ENCODE measurements at regions not wholly inside any gene's neighbourhood (a gene's known extent, or its start where the extent isn't known, plus 50 kb on each side); places are given as distances from the start of the nearest gene placed in this dataset.

- no peaks in the 10 kb centered on the region for H3K9me3 ChIP-seq (ENCODE audit: low read length)
- DNase-seq (peak; percentile 55), ATAC-seq (peak; percentile 41)
- intact Hi-C loops (cut with micrococcal nuclease), result no loop called here
- H3K4me3 ChIP-seq (ENCODE audit: low read length), result no peak overlapping the region
- no peaks in the 10 kb centered on the region for H3K9me2 ChIP-seq (replicated peaks; ENCODE audit: low read length)
- peaks cover 28% of the 10 kb centered on the region for H3K4me1 ChIP-seq (ENCODE audit: insufficient read depth, low read length)
- H3K9ac ChIP-seq (ENCODE audit: low read length), result no peak overlapping the region
- no TSS peak for BruUV-seq (replicated peaks)
- ChIA-PET POLR2A (ENCODE audit: unreplicated experiment) (no interaction called here), CTCF (no interaction called here)
- no peak for TF ChIP-seq CTCF (conservative IDR thresholded peaks at IDR 0.05; ENCODE audit: low read depth, low read length)
- TF ChIP-seq EZH2 (IDR thresholded peaks at IDR 0.05; ENCODE audit: low read length, unreplicated experiment), result no peak
- TF ChIP-seq EZH2phosphoT487 (IDR thresholded peaks at IDR 0.05; ENCODE audit: borderline replicate concordance, low read length), result no peak
- no peaks in the 10 kb centered on the region for H3F3A ChIP-seq (ENCODE audit: low read length, unreplicated experiment)
- no peaks in the 10 kb centered on the region for H4K20me1 ChIP-seq (ENCODE audit: low read length)
- peak overlapping the region; percentile 57 for H3K4me2 ChIP-seq (ENCODE audit: low read length)
- H3K27ac ChIP-seq (ENCODE audit: low read length), result no peak overlapping the region
- no peaks in the 10 kb centered on the region for H3K79me2 ChIP-seq (ENCODE audit: low read length)
- H3K27me3 ChIP-seq (ENCODE audit: low read length), result no peaks in the 10 kb centered on the region
- no peaks in the 10 kb centered on the region for H3K36me3 ChIP-seq (ENCODE audit: low read depth, low read length)
- no peak overlapping the region for H2AFZ ChIP-seq (ENCODE audit: low read length)
These were observed 1123.5 kb upstream of the LRRN3 start for GRCh38 chr7:109967406-109967805.

- Histone ChIP-seq H3F3A (ENCODE audit: low read length, unreplicated experiment) (no peaks in the 10 kb centered on the region), H3K4me1 (ENCODE audit: insufficient read depth, low read length) (peaks cover 8% of the 10 kb centered on the region; the same call in 1 of the 2 replicates), H3K9me3 (ENCODE audit: low read length) (no peaks in the 10 kb centered on the region), H3K27me3 (ENCODE audit: low read length) (no peaks in the 10 kb centered on the region), H3K4me2 (ENCODE audit: low read length) (no peak overlapping the region), H4K20me1 (ENCODE audit: low read length) (no peaks in the 10 kb centered on the region), H3K9me2 (replicated peaks; ENCODE audit: low read length) (no peaks in the 10 kb centered on the region), H3K36me3 (ENCODE audit: low read depth, low read length) (no peaks in the 10 kb centered on the region), H3K4me3 (ENCODE audit: low read length) (no peak overlapping the region), H2AFZ (ENCODE audit: low read length) (no peak overlapping the region), H3K79me2 (ENCODE audit: low read length) (no peaks in the 10 kb centered on the region), H3K9ac (ENCODE audit: low read length) (no peak overlapping the region), H3K27ac (ENCODE audit: low read length) (no peak overlapping the region)
- intact Hi-C loops (cut with micrococcal nuclease), result loop anchor here (10.0 kb wide), 1 partner anchor 401 kb away; no protein-coding TSS in a partner anchor
- TF ChIP-seq EZH2phosphoT487 (IDR thresholded peaks at IDR 0.05; ENCODE audit: borderline replicate concordance, low read length) (no peak), CTCF (conservative IDR thresholded peaks at IDR 0.05; ENCODE audit: low read depth, low read length) (no peak), EZH2 (IDR thresholded peaks at IDR 0.05; ENCODE audit: low read length, unreplicated experiment) (no peak)
- BruUV-seq (replicated peaks), result no TSS peak
- ChIA-PET CTCF (no interaction called here), POLR2A (ENCODE audit: unreplicated experiment) (no interaction called here)
- no peak for DNase-seq
- no peak for ATAC-seq
These were observed 1107.3 kb upstream of the LRRN3 start for GRCh38 chr7:109983618-109984017.

GRCh38 chr7:109984729-109985128, 1106.2 kb upstream of the LRRN3 start:
- Histone ChIP-seq H3K27ac (ENCODE audit: low read length) (no peak overlapping the region), H3K79me2 (ENCODE audit: low read length) (no peaks in the 10 kb centered on the region), H3K36me3 (ENCODE audit: low read depth, low read length) (no peaks in the 10 kb centered on the region), H3K4me1 (ENCODE audit: insufficient read depth, low read length) (peaks cover 8% of the 10 kb centered on the region; the same call in 1 of the 2 replicates), H3K4me2 (ENCODE audit: low read length) (peak overlapping the region; percentile 24; the same call in 1 of the 2 replicates), H3K4me3 (ENCODE audit: low read length) (no peak overlapping the region), H3K9me2 (replicated peaks; ENCODE audit: low read length) (no peaks in the 10 kb centered on the region), H3F3A (ENCODE audit: low read length, unreplicated experiment) (no peaks in the 10 kb centered on the region), H3K9me3 (ENCODE audit: low read length) (no peaks in the 10 kb centered on the region), H3K27me3 (ENCODE audit: low read length) (no peaks in the 10 kb centered on the region), H3K9ac (ENCODE audit: low read length) (no peak overlapping the region), H2AFZ (ENCODE audit: low read length) (peak overlapping the region; percentile 53; the same call in 1 of the 2 replicates), H4K20me1 (ENCODE audit: low read length) (no peaks in the 10 kb centered on the region)
- BruUV-seq (replicated peaks), result no TSS peak
- POLR2A ChIA-PET (ENCODE audit: unreplicated experiment), result no interaction called here
- intact Hi-C loops (cut with micrococcal nuclease), result loop anchor here (10.0 kb wide), 1 partner anchor 400 kb away; no protein-coding TSS in a partner anchor
- TF ChIP-seq CTCF (conservative IDR thresholded peaks at IDR 0.05; ENCODE audit: low read depth, low read length) (no peak), EZH2phosphoT487 (IDR thresholded peaks at IDR 0.05; ENCODE audit: borderline replicate concordance, low read length) (no peak), EZH2 (IDR thresholded peaks at IDR 0.05; ENCODE audit: low read length, unreplicated experiment) (no peak)
- CTCF ChIA-PET, result no interaction called here
- peak; percentile 26 for DNase-seq
- ATAC-seq, result peak; percentile 54

Measured in PC-3 (cell line).